Natural killer cell treated with Interleukin-12 subunit alpha and Interleukin-12 subunit beta and Interleukin-15 and Interleukin-18, amount 100 ng/mL, for 72 hours (primary cell): ENCODE measurements at regions not wholly inside any gene's neighbourhood (a gene's known extent, or its start where the extent isn't known, plus 50 kb on each side); places are given as distances from the start of the nearest gene placed in this dataset.

ENCODE experiments used
- ATAC-seq, 2 donors: fragments of 150-1000 bp; cut with Tn5 transposase in 1 of 2; sonication (Bioruptor Pico), chemical (Tn5 transposase) in 1 of 2; 2 replicates each; pipeline ENCODE4 v1.10.0; 2021
- DNase-seq: peaks from one replicate; pipeline ENCODE4 v3.0.0; 2022; ENCODE audit warnings: low spot score
- H3K27ac Mint-ChIP-seq, 2 donors: 1 replicate in 1 of 2; 2 replicates in 1 of 2; pipeline ENCODE4 v1.8.0; 2022; ENCODE audit warnings: mixed read lengths in 2 of 2, mild to moderate bottlenecking in 1 of 2, moderate library complexity in 1 of 2
- H3K27me3 Mint-ChIP-seq, 2 donors: 1 replicate in 1 of 2; 2 replicates in 1 of 2; pipeline ENCODE4 v1.8.0; 2022; ENCODE audit warnings: mixed read lengths in 2 of 2
- H3K36me3 Mint-ChIP-seq: one replicate; pipeline ENCODE4 v1.8.0; 2022; ENCODE audit warnings: mixed read lengths
- H3K4me1 Mint-ChIP-seq, 2 donors: 1 replicate in 1 of 2; 2 replicates in 1 of 2; pipeline ENCODE4 v1.8.0; 2022; ENCODE audit warnings: low read depth in 2 of 2, mixed read lengths in 2 of 2, mild to moderate bottlenecking in 1 of 2
- H3K4me3 Mint-ChIP-seq: one replicate; pipeline ENCODE4 v1.8.0; 2022; ENCODE audit warnings: mixed read lengths
- H3K9me3 Mint-ChIP-seq: 2 replicates; pipeline ENCODE4 v1.8.0; 2022; ENCODE audit warnings: mixed read lengths

DNA sequence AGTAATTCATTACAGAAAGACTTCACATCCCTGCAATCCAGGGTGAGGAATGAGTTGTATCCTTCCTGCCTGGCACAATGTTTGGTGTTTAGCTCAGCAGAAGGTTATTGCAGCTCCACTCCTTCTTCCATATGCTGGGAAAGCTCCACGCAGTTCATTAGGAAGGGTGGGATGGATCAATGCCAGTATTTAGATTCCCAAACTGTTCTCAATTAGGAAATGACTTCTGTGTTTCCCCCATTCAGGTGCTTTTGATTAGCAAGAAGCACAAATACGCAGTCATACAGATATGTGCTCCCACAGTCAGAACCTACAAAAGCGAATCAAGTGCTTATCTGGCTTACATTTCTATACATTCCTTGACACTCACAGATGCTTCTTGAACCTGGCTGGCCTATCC, 340.6 kb downstream of the NYAP2 start:
- Mint-ChIP-seq H3K36me3 (no peaks in the 10 kb centered on the region), H3K9me3 (peaks cover 8% of the 10 kb centered on the region), H3K27ac (no peak overlapping the region), H3K4me1 (no peaks in the 10 kb centered on the region), H3K27me3 (no peaks in the 10 kb centered on the region), H3K4me3 (no peak overlapping the region)
- DNase-seq (no peak), ATAC-seq (no peak)

DNA sequence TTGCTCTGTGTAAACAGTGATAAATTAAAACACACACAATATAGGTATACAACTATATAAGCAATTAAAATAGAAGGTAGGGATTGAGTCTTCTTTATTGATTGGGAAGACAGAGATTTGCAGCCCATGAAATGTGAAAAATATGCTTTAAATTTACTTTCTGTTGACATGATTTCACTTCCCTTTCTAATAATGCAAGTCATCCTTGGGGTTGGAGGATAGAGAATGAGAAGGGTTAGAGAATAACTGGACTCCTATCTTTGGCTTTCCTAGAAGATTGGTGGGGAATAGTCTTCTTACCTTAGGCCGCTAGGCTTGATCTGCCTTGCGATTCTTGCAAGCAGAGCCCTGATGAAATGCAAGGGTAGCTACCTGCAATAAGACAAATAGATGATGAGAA, 339.8 kb downstream of the NYAP2 start:
- no peaks in the 10 kb centered on the region for H3K36me3 Mint-ChIP-seq
- no peaks in the 10 kb centered on the region for H3K27me3 Mint-ChIP-seq
- DNase-seq = no peak
- H3K9me3 Mint-ChIP-seq = peaks cover 8% of the 10 kb centered on the region
- no peaks in the 10 kb centered on the region for H3K4me1 Mint-ChIP-seq
- H3K4me3 Mint-ChIP-seq = no peak overlapping the region
- no peak for ATAC-seq
- no peak overlapping the region for H3K27ac Mint-ChIP-seq

DNA sequence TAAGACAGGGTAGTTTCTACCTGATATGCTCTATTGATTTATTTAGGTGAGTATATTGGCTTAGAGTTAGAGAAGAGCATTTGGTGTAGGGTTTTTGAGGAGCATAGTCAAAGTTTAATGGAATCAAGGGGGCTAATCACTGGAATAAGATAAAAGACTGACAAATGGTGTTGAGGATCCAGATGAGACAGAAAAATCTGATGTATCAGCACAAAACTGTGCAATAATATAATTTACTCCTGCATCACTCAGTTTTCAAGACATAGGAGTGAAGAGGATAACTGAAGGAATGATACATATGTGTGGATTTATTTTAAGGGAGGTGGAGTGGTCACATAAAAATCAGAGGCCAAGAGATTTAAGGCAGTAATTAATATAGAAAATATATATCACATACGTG, 339.2 kb downstream of the NYAP2 start:
- Mint-ChIP-seq H3K9me3 (peaks cover 8% of the 10 kb centered on the region), H3K4me1 (no peaks in the 10 kb centered on the region), H3K27me3 (no peaks in the 10 kb centered on the region), H3K36me3 (no peaks in the 10 kb centered on the region), H3K27ac (no peak overlapping the region), H3K4me3 (no peak overlapping the region)
- ATAC-seq (no peak), DNase-seq (no peak)

DNA sequence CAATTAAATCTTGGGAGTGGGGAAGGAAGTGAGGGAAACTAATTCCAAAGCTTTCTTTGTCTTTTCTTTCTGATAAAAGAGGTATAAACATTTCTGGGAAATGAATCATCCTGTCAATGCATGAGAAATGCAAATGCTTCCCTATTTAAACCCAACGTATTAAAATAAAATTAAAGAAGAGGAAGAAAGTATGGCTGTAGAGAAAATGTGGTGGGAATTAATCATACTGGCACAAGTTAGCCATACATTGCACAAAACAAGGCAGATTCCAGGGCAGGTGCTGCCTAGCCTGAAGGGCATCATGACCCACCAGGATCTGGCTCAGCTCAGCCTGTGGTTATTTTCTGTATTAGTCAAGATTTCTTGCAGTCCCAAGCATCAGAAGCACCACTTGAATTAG, 338.0 kb downstream of the NYAP2 start:
- Mint-ChIP-seq H3K4me1 (no peaks in the 10 kb centered on the region), H3K9me3 (peaks cover 5% of the 10 kb centered on the region), H3K4me3 (no peak overlapping the region), H3K27ac (no peak overlapping the region), H3K36me3 (no peaks in the 10 kb centered on the region), H3K27me3 (no peaks in the 10 kb centered on the region)
- no peak for ATAC-seq
- no peak for DNase-seq

DNA sequence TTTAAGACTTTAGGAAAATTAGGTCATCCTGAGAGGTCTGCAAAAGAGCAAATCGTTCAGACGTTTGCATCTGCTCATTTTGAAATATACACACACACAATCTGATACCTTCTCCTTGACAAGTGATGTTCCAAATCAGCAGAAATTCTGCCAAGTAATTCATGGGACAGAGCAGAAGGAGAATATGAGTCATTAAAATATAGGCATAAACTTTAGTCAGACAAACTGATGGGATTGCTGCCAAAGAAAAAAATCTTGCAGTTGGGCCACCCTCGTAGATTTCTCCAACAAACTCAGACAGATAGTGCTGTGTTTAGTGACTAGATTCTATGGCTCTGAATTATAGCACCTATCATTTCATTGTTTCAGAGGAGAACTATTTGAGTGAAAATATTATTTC, 336.3 kb downstream of the NYAP2 start:
- DNase-seq = no peak
- no peaks in the 10 kb centered on the region for H3K4me1 Mint-ChIP-seq
- no peak for ATAC-seq
- no peak overlapping the region for H3K27ac Mint-ChIP-seq
- H3K27me3 Mint-ChIP-seq = no peaks in the 10 kb centered on the region
- H3K36me3 Mint-ChIP-seq = no peaks in the 10 kb centered on the region
- H3K4me3 Mint-ChIP-seq = no peak overlapping the region
- peaks cover 9% of the 10 kb centered on the region for H3K9me3 Mint-ChIP-seq

DNA sequence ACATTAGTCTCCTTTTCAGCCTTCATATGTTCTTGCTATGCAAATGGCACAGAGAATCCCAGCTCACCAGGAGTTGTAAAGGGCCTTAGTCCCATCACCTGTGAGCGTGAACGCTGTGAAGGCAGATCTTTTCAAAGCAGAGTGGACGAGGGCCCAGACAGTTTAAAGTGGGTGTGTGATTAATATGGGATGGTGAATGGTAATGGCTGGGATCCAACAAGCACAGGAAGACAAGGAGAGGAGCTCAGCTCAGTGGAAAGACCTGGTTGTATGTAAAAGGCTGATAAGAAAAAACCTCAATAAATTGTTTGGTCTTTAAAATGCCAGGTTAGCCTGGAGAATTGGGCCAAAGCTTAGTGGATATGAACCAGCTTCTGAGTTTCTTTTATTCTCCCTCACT, 326.2 kb downstream of the NYAP2 start:
- H3K4me3 Mint-ChIP-seq = no peak overlapping the region
- no peaks in the 10 kb centered on the region for H3K27me3 Mint-ChIP-seq
- no peaks in the 10 kb centered on the region for H3K36me3 Mint-ChIP-seq
- no peak for DNase-seq
- no peak overlapping the region for H3K27ac Mint-ChIP-seq
- H3K9me3 Mint-ChIP-seq = peaks cover 4% of the 10 kb centered on the region
- no peaks in the 10 kb centered on the region for H3K4me1 Mint-ChIP-seq
- ATAC-seq = no peak
